Stimulated activated CD8-positive, alpha-beta memory T cell treated with anti-CD3 and anti-CD28 coated beads, Interleukin-15, amount 100 ng/mL, for 48 hours (primary cell): ENCODE measurements at regions not wholly inside any gene's neighbourhood (a gene's known extent, or its start where the extent isn't known, plus 50 kb on each side); places are given as distances from the start of the nearest gene placed in this dataset.
"Not testable (repeated sequence)": the region's sequence is repeated elsewhere in the genome, so short reads cannot be mapped to it uniquely, and the experiment has no call there.

Source experiments
- DNase-seq, 2 donors: peaks; one replicate each; pipeline ENCODE4 v3.0.0-alpha.2; 2020; ENCODE audit warnings: low read depth in 2 of 2

- not testable (repeated sequence) for DNase-seq
Measured at GRCh38 chr6:81344026-81344425, 408.5 kb downstream of the TENT5A start.

GRCh38 chr6:81340946-81341345 lies 411.5 kb downstream of the TENT5A start:
- no peak for DNase-seq

- DNase-seq: no peak
Measured at GRCh38 chr6:81331526-81331925, 421.0 kb downstream of the TENT5A start.

- DNase-seq: no peak
Measured at GRCh38 chr6:81328700-81329099, 423.8 kb downstream of the TENT5A start.

GRCh38 chr6:81326881-81327561 lies 425.5 kb downstream of the TENT5A start:
- no peak for DNase-seq

- DNase-seq: no peak
Measured at GRCh38 chr6:81309811-81310210, 442.7 kb downstream of the TENT5A start.

- DNase-seq: no peak
Measured at GRCh38 chr6:81308577-81309279, 443.8 kb downstream of the TENT5A start.

- no peak for DNase-seq
Measured at GRCh38 chr6:81307651-81308214, 444.7 kb downstream of the TENT5A start.

GRCh38 chr6:81304466-81304865 lies 448.0 kb downstream of the TENT5A start:
- DNase-seq: no peak

GRCh38 chr6:81300961-81301360 lies 451.5 kb downstream of the TENT5A start:
- DNase-seq: no peak

GRCh38 chr6:81298751-81299150 lies 453.7 kb downstream of the TENT5A start:
- DNase-seq: no peak

- no peak for DNase-seq
Measured at GRCh38 chr6:81295310-81295709, 457.2 kb downstream of the TENT5A start.

- DNase-seq: no peak
Measured at GRCh38 chr6:81293896-81294295, 458.6 kb downstream of the TENT5A start.

GRCh38 chr6:81289229-81289628 lies 463.3 kb downstream of the TENT5A start:
- no peak for DNase-seq

GRCh38 chr6:81265106-81265505 lies 487.4 kb downstream of the TENT5A start:
- DNase-seq: no peak

- DNase-seq: no peak
Measured at GRCh38 chr6:81263531-81264168, 488.8 kb downstream of the TENT5A start.

- DNase-seq: no peak
Measured at GRCh38 chr6:81262656-81263055, 489.8 kb downstream of the TENT5A start.

- DNase-seq: not testable (repeated sequence)
Measured at GRCh38 chr6:81256223-81256622, 496.3 kb downstream of the TENT5A start.

- DNase-seq: no peak
Measured at GRCh38 chr6:81253821-81254220, 498.7 kb downstream of the TENT5A start.

- no peak for DNase-seq
Measured at GRCh38 chr6:81252231-81252630, 500.2 kb downstream of the TENT5A start.

GRCh38 chr6:81246200-81246599 lies 506.3 kb downstream of the TENT5A start:
- DNase-seq: no peak

- DNase-seq: no peak
Measured at GRCh38 chr6:81242624-81243023, 509.9 kb downstream of the TENT5A start.
